H1 (cell line): ENCODE measurements at regions not wholly inside any gene's neighbourhood (a gene's known extent, or its start where the extent isn't known, plus 50 kb on each side); places are given as distances from the start of the nearest gene placed in this dataset.

Experiments used
- CTCF ChIA-PET: fragments of 300-600 bp; sonication (Branson Sonifier 250); formaldehyde crosslinking; loops from one replicate; lab custom pipeline; 2021; ENCODE audit not compliant: partially characterized antibody; lab: Charles Lee
- POLR2A ChIA-PET: fragments of 300-600 bp; sonication (Branson Sonifier 250); formaldehyde crosslinking; loops from one replicate; lab custom pipeline; 2021; ENCODE audit warnings: inconsistent platforms; ENCODE audit not compliant: partially characterized antibody; lab: Charles Lee
- DNase-seq, 2 experiments: peaks; one replicate each; pipeline versions ENCODE4 v3.0.0 to v3.0.0-alpha.2; 2010 to 2022; ENCODE audit warnings: low spot score in 2 of 2, low read depth in 1 of 2, mixed read lengths in 1 of 2
- FAIRE-seq: peaks from 2 replicates; lab custom pipeline; 2011; peaks lifted over from hg19 to GRCh38; lab: Jason Lieb, UNC
- H2AFZ ChIP-seq: 2 replicates; pipeline ENCODE4 v1.8.1; 2012; ENCODE audit warnings: low read length, inconsistent platforms
- H2AK5ac ChIP-seq: 2 replicates; pipeline ENCODE4 v1.6.1; 2013; ENCODE audit warnings: low read depth, low read length
- H2BK120ac ChIP-seq: replicated peaks from 2 replicates; pipeline ENCODE3; 2013; ENCODE audit warnings: low read depth, low read length, inconsistent platforms
- H2BK12ac ChIP-seq: 2 replicates; pipeline ENCODE4 v1.6.1; 2013; ENCODE audit warnings: low read depth, low read length
- H2BK15ac ChIP-seq: 2 replicates; pipeline ENCODE4 v1.6.1; 2013; ENCODE audit warnings: low read length
- H2BK20ac ChIP-seq: 2 replicates; pipeline ENCODE4 v1.6.1; 2013; ENCODE audit warnings: low read length
- H2BK5ac ChIP-seq: 2 replicates; pipeline ENCODE4 v1.6.1; 2013; ENCODE audit warnings: low read depth, low read length
- H3K14ac ChIP-seq: 2 replicates; pipeline ENCODE4 v1.6.1; 2013; ENCODE audit warnings: inconsistent platforms; ENCODE audit not compliant: insufficient read length
- H3K18ac ChIP-seq: 2 replicates; pipeline ENCODE4 v1.6.1; 2013; ENCODE audit warnings: low read length; ENCODE audit errors: extremely low read depth
- H3K23ac ChIP-seq: 2 replicates; pipeline ENCODE4 v1.6.1; 2013; ENCODE audit warnings: inconsistent platforms; ENCODE audit not compliant: insufficient read length
- H3K23me2 ChIP-seq: 2 replicates; pipeline ENCODE4 v1.6.1; 2013; ENCODE audit warnings: low read depth, low read length
- H3K27ac ChIP-seq: 2 replicates; pipeline ENCODE4 v1.6.1; 2011; ENCODE audit warnings: low read depth, low read length, inconsistent platforms
- H3K27me3 ChIP-seq, 4 experiments: replicated peaks in 1 of 4; 1 replicate in 1 of 4; 2 replicates in 3 of 4; pipeline versions ENCODE4 v1.6.1 to v1.8.1; 2011 to 2013; ENCODE audit warnings: low read length in 3 of 4, mild to moderate bottlenecking in 3 of 4, inconsistent platforms in 2 of 4, mixed read lengths in 2 of 4, moderate library complexity in 1 of 4; ENCODE audit not compliant: control insufficient read depth in 3 of 4, insufficient read depth in 3 of 4; ENCODE audit errors: extremely low read depth in 1 of 4
- H3K36me3 ChIP-seq, 4 experiments: 2 replicates each; pipeline versions ENCODE4 v1.6.1 to v1.8.1; 2011 to 2013; ENCODE audit warnings: mild to moderate bottlenecking in 4 of 4, low read length in 3 of 4, moderate library complexity in 2 of 4, control low read depth in 1 of 4, inconsistent platforms in 1 of 4; ENCODE audit not compliant: insufficient read depth in 4 of 4, control insufficient read depth in 2 of 4
- H3K4ac ChIP-seq: replicated peaks from 2 replicates; pipeline ENCODE3; 2013; ENCODE audit warnings: low read length, low read depth, mixed read lengths, inconsistent platforms; ENCODE audit not compliant: insufficient read length
- H3K4me1 ChIP-seq, 4 experiments: replicated peaks in 1 of 4; 1 replicate in 1 of 4; 2 replicates in 3 of 4; pipeline versions ENCODE4 v1.6.1 to v1.8.1; 2011 to 2013; ENCODE audit warnings: low read length in 3 of 4, inconsistent platforms in 2 of 4, mixed read lengths in 1 of 4; ENCODE audit not compliant: insufficient read depth in 4 of 4, control insufficient read depth in 3 of 4
- H3K4me2 ChIP-seq, 2 experiments: 2 replicates each; pipeline versions ENCODE4 v1.6.1 to v1.8.1; 2011 to 2013; ENCODE audit warnings: low read depth in 2 of 2, low read length in 2 of 2, control low read depth in 1 of 2, inconsistent platforms in 1 of 2, mild to moderate bottlenecking in 1 of 2; ENCODE audit not compliant: insufficient read depth in 1 of 2
- H3K4me3 ChIP-seq, 4 experiments: fragments of 200-600, 300-600 bp in 1 of 4; sonication (generic), shearing (Covaris generic), sonication (Bioruptor Twin) in 1 of 4; 2 replicates each; pipeline versions ENCODE4 v1.5.1 to v1.8.1; 2011 to 2016; ENCODE audit warnings: low read length in 4 of 4, low read depth in 3 of 4, control low read depth in 2 of 4, inconsistent platforms in 2 of 4, mild to moderate bottlenecking in 2 of 4, mixed read lengths in 1 of 4, moderate library complexity in 1 of 4; ENCODE audit not compliant: insufficient read depth in 2 of 4; ENCODE audit errors: extremely low read depth in 1 of 4
- H3K56ac ChIP-seq: replicated peaks from 2 replicates; pipeline ENCODE3; 2013; ENCODE audit warnings: low read depth, mild to moderate bottlenecking, mixed read lengths, low read length, inconsistent platforms; ENCODE audit not compliant: insufficient read length
- H3K79me1 ChIP-seq: 2 replicates; pipeline ENCODE4 v1.6.1; 2013; ENCODE audit warnings: low read depth, low read length, control low read depth
- H3K79me2 ChIP-seq, 2 experiments: 2 replicates each; pipeline versions ENCODE4 v1.6.1 to v1.8.1; 2012 to 2013; ENCODE audit warnings: low read length in 2 of 2, mild to moderate bottlenecking in 2 of 2, inconsistent platforms in 1 of 2; ENCODE audit not compliant: insufficient read depth in 2 of 2, control insufficient read depth in 1 of 2
- H3K9ac ChIP-seq, 4 experiments: replicated peaks in 1 of 4; 1 replicate in 1 of 4; 2 replicates in 3 of 4; pipeline versions ENCODE4 v1.6.1 to v1.8.1; 2011 to 2013; ENCODE audit warnings: low read depth in 3 of 4, low read length in 3 of 4, control low read depth in 2 of 4, mild to moderate bottlenecking in 2 of 4, moderate library complexity in 2 of 4, inconsistent platforms in 1 of 4; ENCODE audit errors: extremely low read depth in 1 of 4
- H3K9me3 ChIP-seq, 2 experiments: 2 replicates each; pipeline versions ENCODE4 v1.6.1 to v1.8.1; 2012 to 2013; ENCODE audit warnings: mild to moderate bottlenecking in 2 of 2, moderate library complexity in 2 of 2, control low read depth in 1 of 2, inconsistent platforms in 1 of 2, low read depth in 1 of 2, low read length in 1 of 2, mixed read lengths in 1 of 2; ENCODE audit not compliant: insufficient read depth in 2 of 2
- H4K20me1 ChIP-seq, 2 experiments: replicated peaks in 1 of 2; 2 replicates each; pipeline versions ENCODE3 to v1.8.1; 2011 to 2013; ENCODE audit warnings: inconsistent platforms in 2 of 2, low read length in 2 of 2, mild to moderate bottlenecking in 1 of 2; ENCODE audit not compliant: insufficient read depth in 2 of 2, control insufficient read depth in 1 of 2
- H4K5ac ChIP-seq: 2 replicates; pipeline ENCODE4 v1.6.1; 2013; ENCODE audit warnings: low read length, low read depth, mixed read lengths, inconsistent platforms; ENCODE audit not compliant: insufficient read length
- H4K8ac ChIP-seq: 2 replicates; pipeline ENCODE4 v1.8.0; 2013; ENCODE audit warnings: mild to moderate bottlenecking, moderate library complexity, low read length, inconsistent platforms; ENCODE audit not compliant: insufficient read depth; ENCODE audit errors: extremely low read depth
- H4K91ac ChIP-seq: replicated peaks from 2 replicates; pipeline ENCODE3; 2013; ENCODE audit warnings: low read length, mixed read lengths, inconsistent platforms; ENCODE audit not compliant: insufficient read length
- CHD1 ChIP-seq: IDR thresholded peaks from 2 replicates; pipeline ENCODE4 v1.6.1; 2012; ENCODE audit warnings: low read depth, low read length, improper control_type of control experiment
- CREB1 ChIP-seq: IDR thresholded peaks from 2 replicates; pipeline ENCODE4 v1.6.1; 2012; ENCODE audit warnings: inconsistent platforms
- HDAC2 ChIP-seq, 2 experiments: fragments of 300-600 bp in 1 of 2; sonication (generic) in 1 of 2; IDR thresholded peaks; 2 replicates each; pipeline ENCODE4 v1.6.1; 2011 to 2012; ENCODE audit warnings: low read depth in 2 of 2, low read length in 2 of 2, mild to moderate bottlenecking in 2 of 2, moderate library complexity in 2 of 2, borderline replicate concordance in 1 of 2, inconsistent platforms in 1 of 2
- KDM5A ChIP-seq: fragments of 200-600 bp; IDR thresholded peaks from 2 replicates; pipeline ENCODE4 v1.7.1; 2012; ENCODE audit warnings: mild to moderate bottlenecking, low read length, inconsistent platforms, mixed read lengths
- MAFK ChIP-seq: IDR thresholded peaks from 2 replicates; pipeline ENCODE4 v1.6.1; 2012; ENCODE audit warnings: low read depth, mild to moderate bottlenecking, improper control_type of control experiment, low read length
- NANOG ChIP-seq: IDR thresholded peaks from 2 replicates; pipeline ENCODE4 v1.6.1; 2011; ENCODE audit warnings: low read length, low read depth, mild to moderate bottlenecking, inconsistent platforms; ENCODE audit not compliant: insufficient read depth, poor library complexity, severe bottlenecking
- PHF8 ChIP-seq: fragments of 200-600 bp; sonication (generic); conservative IDR thresholded peaks from 2 replicates; pipeline ENCODE4 v1.7.1; 2012; ENCODE audit warnings: low read depth, mild to moderate bottlenecking, inconsistent platforms, low read length, moderate library complexity
- SAP30 ChIP-seq: fragments of 300-600 bp; sonication (generic); IDR thresholded peaks from 2 replicates; pipeline ENCODE4 v1.7.1; 2012; ENCODE audit warnings: low read length, moderate library complexity, mild to moderate bottlenecking, inconsistent platforms; ENCODE audit not compliant: insufficient read depth, insufficient replicate concordance
- WGBS, 2 experiments: shearing (Covaris generic) in 1 of 2; methylation state at CpG; one replicate each; pipeline versions ENCODE4 v1.1.6 to v1.1.7; 2013 to 2015; ENCODE audit warnings: low lambda C conversion rate in 2 of 2, mixed read lengths in 2 of 2, inconsistent platforms in 1 of 2, low coverage in 1 of 2, missing lambda C conversion rate in 1 of 2; ENCODE audit not compliant: insufficient replicate concordance in 2 of 2, insufficient coverage in 1 of 2, insufficient read length in 1 of 2; ENCODE audit errors: extremely low coverage in 1 of 2, missing lambda C conversion rate in 1 of 2; 5-methylcytosine and 5-hydroxymethylcytosine counted together
- TF ChIP-seq, protein P1 (sequence below): IDR thresholded peaks from 2 replicates; pipeline ENCODE4 v1.6.1; 2012; ENCODE audit warnings: inconsistent platforms
- TF ChIP-seq, protein P2 (sequence below): IDR thresholded peaks from 2 replicates; pipeline ENCODE4 v1.6.1; 2011; ENCODE audit warnings: low read depth, mild to moderate bottlenecking, low read length; ENCODE audit not compliant: insufficient read depth

DNA sequence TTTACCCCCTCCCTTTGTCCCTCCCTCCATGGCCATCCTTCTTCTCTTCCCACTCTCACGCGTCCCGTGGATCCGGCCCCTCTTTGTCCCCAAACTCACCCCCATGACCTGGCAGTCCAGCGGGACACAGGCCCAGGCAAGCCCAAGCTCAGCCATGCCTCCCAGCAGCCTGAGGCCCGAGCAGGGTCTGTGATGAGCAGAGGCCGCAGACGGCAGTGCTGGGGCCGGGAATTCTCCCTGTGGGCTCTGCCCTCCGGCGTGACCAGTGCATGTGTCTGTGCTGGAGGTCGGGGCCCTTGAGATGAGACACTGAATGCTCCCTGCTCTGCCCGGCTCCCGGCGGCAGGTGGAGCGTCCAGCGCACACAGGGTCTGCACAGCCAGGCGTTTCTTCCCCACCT lies 237.9 kb downstream of the BRD1 start:
- Histone ChIP-seq H3K9me3 (no peaks in the 10 kb centered on the region), H2BK15ac (no peak overlapping the region), H3K4me1 (no peaks in the 10 kb centered on the region), H2BK5ac (no peak overlapping the region), H2AK5ac (no peak overlapping the region), H3K79me2 (no peaks in the 10 kb centered on the region), H2AFZ (no peak overlapping the region), H4K20me1 (no peaks in the 10 kb centered on the region), H4K91ac (no peak overlapping the region), H2BK20ac (no peak overlapping the region), H3K4me3 (no peak overlapping the region), H2BK12ac (no peak overlapping the region; the same call in 1 of the 2 replicates), H3K4me2 (no peak overlapping the region), H3K56ac (no peak overlapping the region), H3K23ac (no peak overlapping the region), H3K27ac (no peak overlapping the region), H3K18ac (no peak overlapping the region), H3K14ac (no peak overlapping the region), H3K79me1 (no peaks in the 10 kb centered on the region), H4K8ac (no peak overlapping the region), H2BK120ac (no peak overlapping the region), H3K9ac (no peak overlapping the region), H3K4ac (no peak overlapping the region), H3K36me3 (no peaks in the 10 kb centered on the region), H3K27me3 (no peaks in the 10 kb centered on the region), H4K5ac (no peak overlapping the region), H3K23me2 (no peaks in the 10 kb centered on the region)
- ChIA-PET POLR2A (interaction anchor here (0.6 kb wide), 1 partner anchor 22 kb away, joined by 4 read pairs; no protein-coding TSS in a partner anchor), CTCF (interaction anchor here (1.0 to 1.3 kb wide), 2 partner anchors 43 to 156 kb away, joined by 3 to 4 read pairs; no protein-coding TSS in a partner anchor)
- TF ChIP-seq KDM5A (no peak), HDAC2 (IDR thresholded peaks at IDR 0.05; ENCODE audit: borderline replicate concordance in 1 of 2, low read depth in 2 of 2, low read length in 2 of 2) (no peak), PHF8 (no peak), CREB1 (no peak), CHD1 (no peak), NANOG (no peak), MAFK (no peak), SAP30 (no peak)
- TF ChIP-seq, protein P1, sequence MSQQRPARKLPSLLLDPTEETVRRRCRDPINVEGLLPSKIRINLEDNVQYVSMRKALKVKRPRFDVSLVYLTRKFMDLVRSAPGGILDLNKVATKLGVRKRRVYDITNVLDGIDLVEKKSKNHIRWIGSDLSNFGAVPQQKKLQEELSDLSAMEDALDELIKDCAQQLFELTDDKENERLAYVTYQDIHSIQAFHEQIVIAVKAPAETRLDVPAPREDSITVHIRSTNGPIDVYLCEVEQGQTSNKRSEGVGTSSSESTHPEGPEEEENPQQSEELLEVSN, result no peak
- TF ChIP-seq, protein P2, sequence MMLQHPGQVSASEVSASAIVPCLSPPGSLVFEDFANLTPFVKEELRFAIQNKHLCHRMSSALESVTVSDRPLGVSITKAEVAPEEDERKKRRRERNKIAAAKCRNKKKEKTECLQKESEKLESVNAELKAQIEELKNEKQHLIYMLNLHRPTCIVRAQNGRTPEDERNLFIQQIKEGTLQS, result no peak
- DNase-seq (no peak), FAIRE-seq (no peak)
- 93% methylated on average over 14 of the region's 18 CpGs; no CpG with 5 or more reads in 1 of the 2 experiments for WGBS, 2 experiments
